Mesenchymal stem cell (in vitro differentiated cells and primary cell): ENCODE measurements at regions not wholly inside any gene's neighbourhood (a gene's known extent, or its start where the extent isn't known, plus 50 kb on each side); places are given as distances from the start of the nearest gene placed in this dataset.

ENCODE experiments used
- DNase-seq: peaks from one replicate; pipeline ENCODE4 v3.0.0-alpha.2; 2013
- H2AFZ ChIP-seq: one replicate; pipeline ENCODE4 v1.6.1; 2013; ENCODE audit warnings: low read depth, mild to moderate bottlenecking, control low read depth, inconsistent platforms, low read length, moderate library complexity
- H2AK5ac ChIP-seq: 2 replicates; pipeline ENCODE4 v1.6.1; 2013; ENCODE audit warnings: low read length, moderate library complexity, mild to moderate bottlenecking, inconsistent platforms; ENCODE audit not compliant: severe bottlenecking
- H2BK120ac ChIP-seq: one replicate; pipeline ENCODE4 v1.6.1; 2013; ENCODE audit warnings: low read depth, mild to moderate bottlenecking, inconsistent platforms, low read length, moderate library complexity
- H2BK12ac ChIP-seq, 2 experiments: one replicate each; pipeline ENCODE4 v1.6.1; 2013; ENCODE audit warnings: inconsistent platforms in 2 of 2, low read length in 2 of 2, mild to moderate bottlenecking in 2 of 2, moderate library complexity in 2 of 2, control low read depth in 1 of 2
- H2BK15ac ChIP-seq: one replicate; pipeline ENCODE4 v1.6.1; 2013; ENCODE audit warnings: mild to moderate bottlenecking, low read depth, inconsistent platforms; ENCODE audit not compliant: poor library complexity, severe bottlenecking
- H2BK5ac ChIP-seq: 2 replicates; pipeline ENCODE4 v1.6.1; 2013; ENCODE audit warnings: low read depth, mild to moderate bottlenecking, low read length, control low read depth, inconsistent platforms; ENCODE audit not compliant: poor library complexity, severe bottlenecking
- H3K14ac ChIP-seq, 2 experiments: one replicate each; pipeline ENCODE4 v1.6.1; 2013; ENCODE audit warnings: inconsistent platforms in 2 of 2, low read length in 2 of 2, control low read depth in 1 of 2, mild to moderate bottlenecking in 1 of 2, moderate library complexity in 1 of 2
- H3K18ac ChIP-seq, 2 experiments: one replicate each; pipeline ENCODE4 v1.6.1; 2013; ENCODE audit warnings: inconsistent platforms in 2 of 2, low read length in 2 of 2, control low read depth in 1 of 2, low read depth in 1 of 2, mild to moderate bottlenecking in 1 of 2
- H3K23ac ChIP-seq, 2 experiments: one replicate each; pipeline ENCODE4 v1.6.1; 2013; ENCODE audit warnings: inconsistent platforms in 2 of 2, low read length in 2 of 2, mild to moderate bottlenecking in 2 of 2, moderate library complexity in 2 of 2, control low read depth in 1 of 2
- H3K27ac ChIP-seq: 2 replicates; pipeline ENCODE4 v1.5.1; 2013; ENCODE audit warnings: mild to moderate bottlenecking, moderate library complexity, low read length, control low read depth, inconsistent platforms; ENCODE audit not compliant: poor library complexity, severe bottlenecking
- H3K27me3 ChIP-seq, 2 experiments: 2 replicates each; pipeline versions ENCODE4 v1.6.1 to v1.7.0; 2013; ENCODE audit warnings: low read length in 2 of 2, mild to moderate bottlenecking in 2 of 2, moderate library complexity in 2 of 2, control low read depth in 1 of 2, inconsistent platforms in 1 of 2; ENCODE audit not compliant: control insufficient read depth in 1 of 2, insufficient read depth in 1 of 2
- H3K36me3 ChIP-seq, 2 experiments: 2 replicates each; pipeline versions ENCODE4 v1.6.1 to v1.7.0; 2013; ENCODE audit warnings: low read length in 2 of 2, control low read depth in 1 of 2, inconsistent platforms in 1 of 2, low read depth in 1 of 2, mild to moderate bottlenecking in 1 of 2; ENCODE audit not compliant: insufficient read depth in 2 of 2, control insufficient read depth in 1 of 2
- H3K4ac ChIP-seq, 2 experiments: one replicate each; pipeline ENCODE4 v1.6.1; 2013; ENCODE audit warnings: inconsistent platforms in 2 of 2, low read length in 2 of 2, mild to moderate bottlenecking in 2 of 2, moderate library complexity in 2 of 2, control low read depth in 1 of 2, low read depth in 1 of 2
- H3K4me1 ChIP-seq: 2 replicates; pipeline ENCODE4 v1.6.1; 2013; ENCODE audit warnings: low read depth, low read length, control low read depth; ENCODE audit not compliant: control insufficient read depth, insufficient read depth
- H3K4me2 ChIP-seq: 2 replicates; pipeline ENCODE4 v1.6.1; 2013; ENCODE audit warnings: low read length, mild to moderate bottlenecking, inconsistent platforms; ENCODE audit not compliant: poor library complexity, severe bottlenecking
- H3K4me3 ChIP-seq, 2 experiments: 2 replicates each; pipeline versions ENCODE4 v1.5.1 to v1.7.0; 2013; ENCODE audit warnings: low read length in 2 of 2, mild to moderate bottlenecking in 2 of 2, control low read depth in 1 of 2, low read depth in 1 of 2; ENCODE audit not compliant: insufficient read depth in 1 of 2
- H3K79me1 ChIP-seq: replicated peaks from 2 replicates; pipeline ENCODE4 v1.6.1; 2013; ENCODE audit warnings: mild to moderate bottlenecking, control low read depth, low read length, inconsistent platforms; ENCODE audit not compliant: poor library complexity, severe bottlenecking
- H3K9ac ChIP-seq: 2 replicates; pipeline ENCODE4 v1.7.0; 2013; ENCODE audit warnings: mild to moderate bottlenecking, low read length, moderate library complexity
- H3K9me3 ChIP-seq: 2 replicates; pipeline ENCODE4 v1.7.0; 2013; ENCODE audit warnings: mild to moderate bottlenecking, low read length; ENCODE audit not compliant: control insufficient read depth
- H4K8ac ChIP-seq: one replicate; pipeline ENCODE4 v1.6.1; 2013; ENCODE audit warnings: inconsistent platforms, mild to moderate bottlenecking, low read length, moderate library complexity
- H4K91ac ChIP-seq: one replicate; pipeline ENCODE4 v1.6.1; 2013; ENCODE audit warnings: mild to moderate bottlenecking, low read length, inconsistent platforms
- WGBS: methylation state at CpG from one replicate; pipeline ENCODE4 v1.1.7; 2013; ENCODE audit warnings: mixed read lengths; 5-methylcytosine and 5-hydroxymethylcytosine counted together

GRCh38 chr12:28869197-28869596 lies 279.9 kb upstream of the FAR2 start:
- 31% methylated on average over 3 of the region's 4 CpGs for WGBS
- Histone ChIP-seq H3K4ac (no peak overlapping the region), H3K9me3 (no peaks in the 10 kb centered on the region)

DNA sequence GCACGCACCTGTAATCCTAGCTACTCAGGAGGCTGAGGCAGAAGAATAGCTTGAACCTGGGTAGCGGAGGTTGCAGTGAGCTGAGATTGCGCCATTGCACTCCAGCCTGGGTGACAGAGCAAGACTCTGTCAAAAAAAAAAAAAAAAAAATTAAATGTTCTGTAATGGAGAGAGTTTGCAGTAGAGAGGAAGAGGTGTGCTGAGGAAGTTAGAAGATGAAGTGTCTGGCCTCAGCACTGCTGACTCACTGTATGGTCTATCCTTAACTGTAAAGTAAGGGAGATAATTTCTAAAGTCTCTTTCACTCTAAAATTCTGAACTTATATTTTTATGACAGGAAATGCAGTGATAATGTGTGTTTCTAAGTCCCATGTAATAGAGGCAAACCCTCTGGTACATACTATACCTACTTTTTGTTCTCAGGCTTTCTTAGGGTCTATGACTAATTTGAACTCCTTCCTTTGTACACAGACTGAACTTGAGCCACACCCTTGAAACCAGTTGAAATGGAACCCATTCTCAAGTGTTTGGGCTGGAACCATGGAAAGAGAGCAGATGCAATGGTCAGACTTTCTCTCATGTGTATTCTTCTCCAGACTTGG lies 278.1 kb upstream of the FAR2 start:
- Histone ChIP-seq H3K79me1 (no peaks in the 10 kb centered on the region), H2AK5ac (no peak overlapping the region), H2BK15ac (no peak overlapping the region), H3K4ac (no peak overlapping the region), H2BK5ac (no peak overlapping the region), H3K23ac (no peak overlapping the region), H3K18ac (no peak overlapping the region), H3K27ac (no peak overlapping the region), H3K14ac (no peak overlapping the region), H3K4me2 (no peak overlapping the region), H2BK120ac (no peak overlapping the region), H2AFZ (no peak overlapping the region), H4K8ac (no peak overlapping the region), H3K36me3 (no peaks in the 10 kb centered on the region), H3K9me3 (no peaks in the 10 kb centered on the region), H3K4me1 (no peaks in the 10 kb centered on the region), H2BK12ac (no peak overlapping the region), H4K91ac (no peak overlapping the region), H3K27me3 (no peaks in the 10 kb centered on the region), H3K9ac (no peak overlapping the region), H3K4me3 (no peak overlapping the region)
- DNase-seq, result peak; percentile 13
- 61% methylated on average over 3 of the region's 3 CpGs for WGBS

More at GRCh38 chr12:28869197-28869596, 279.9 kb upstream of the FAR2 start:
- no peak overlapping the region for H3K9ac ChIP-seq
- H3K4me1 ChIP-seq, result no peaks in the 10 kb centered on the region
- no peak overlapping the region for H3K18ac ChIP-seq
- no peak overlapping the region for H3K27ac ChIP-seq
- H3K14ac ChIP-seq, result no peak overlapping the region
- H2AK5ac ChIP-seq, result no peak overlapping the region
- H3K4me2 ChIP-seq, result no peak overlapping the region
- H4K8ac ChIP-seq, result no peak overlapping the region
- H3K79me1 ChIP-seq, result no peaks in the 10 kb centered on the region
- H2BK120ac ChIP-seq, result no peak overlapping the region
- H2BK15ac ChIP-seq, result no peak overlapping the region
- no peak overlapping the region for H2AFZ ChIP-seq
- DNase-seq, result peak; percentile 90
- H3K4me3 ChIP-seq, result no peak overlapping the region
- H3K23ac ChIP-seq, result no peak overlapping the region
- no peaks in the 10 kb centered on the region for H3K27me3 ChIP-seq
- H4K91ac ChIP-seq, result no peak overlapping the region
- H3K36me3 ChIP-seq, result no peaks in the 10 kb centered on the region
- no peak overlapping the region for H2BK5ac ChIP-seq
- H2BK12ac ChIP-seq, result no peak overlapping the region

- H2BK5ac ChIP-seq, result no peak overlapping the region
- H3K23ac ChIP-seq, result no peak overlapping the region
- no peaks in the 10 kb centered on the region for H3K4me1 ChIP-seq
- no peak overlapping the region for H3K4me2 ChIP-seq
- WGBS, result 70% methylated on average over 5 of the region's 7 CpGs
- H3K14ac ChIP-seq, result no peak overlapping the region
- peak; percentile 43 for DNase-seq
- no peak overlapping the region for H2BK12ac ChIP-seq
- H3K4me3 ChIP-seq, result no peak overlapping the region
- H2AK5ac ChIP-seq, result no peak overlapping the region
- H3K9ac ChIP-seq, result no peak overlapping the region
- no peaks in the 10 kb centered on the region for H3K27me3 ChIP-seq
- no peak overlapping the region for H2AFZ ChIP-seq
- H2BK120ac ChIP-seq, result no peak overlapping the region
- no peak overlapping the region for H4K91ac ChIP-seq
- H4K8ac ChIP-seq, result no peak overlapping the region
- no peak overlapping the region for H3K27ac ChIP-seq
- H3K9me3 ChIP-seq, result no peaks in the 10 kb centered on the region
- H2BK15ac ChIP-seq, result no peak overlapping the region
- no peak overlapping the region for H3K4ac ChIP-seq
- no peaks in the 10 kb centered on the region for H3K79me1 ChIP-seq
- no peak overlapping the region for H3K18ac ChIP-seq
- H3K36me3 ChIP-seq, result no peaks in the 10 kb centered on the region
These were observed 276.3 kb upstream of the FAR2 start for GRCh38 chr12:28872654-28873268.

- DNase-seq, result no peak
- H3K9me3 ChIP-seq, result no peaks in the 10 kb centered on the region
- WGBS, result 88% methylated on average over 3 of the region's 3 CpGs
These were observed 274.3 kb upstream of the FAR2 start for GRCh38 chr12:28874758-28875157.

More at GRCh38 chr12:28874758-28875157, 274.3 kb upstream of the FAR2 start:
- Histone ChIP-seq H2BK12ac (no peak overlapping the region), H3K18ac (no peak overlapping the region), H3K4ac (no peak overlapping the region), H2BK120ac (no peak overlapping the region), H4K91ac (no peak overlapping the region), H2AFZ (no peak overlapping the region), H2AK5ac (no peak overlapping the region), H4K8ac (no peak overlapping the region), H3K79me1 (no peaks in the 10 kb centered on the region), H2BK5ac (no peak overlapping the region), H3K23ac (no peak overlapping the region), H3K27me3 (no peaks in the 10 kb centered on the region), H3K27ac (no peak overlapping the region), H3K36me3 (no peaks in the 10 kb centered on the region), H3K14ac (no peak overlapping the region), H3K4me3 (no peak overlapping the region), H3K9ac (no peak overlapping the region), H2BK15ac (no peak overlapping the region), H3K4me2 (no peak overlapping the region), H3K4me1 (no peaks in the 10 kb centered on the region)
